AG04450 (cell line): ENCODE measurements at regions not wholly inside any gene's neighbourhood (a gene's known extent, or its start where the extent isn't known, plus 50 kb on each side); places are given as distances from the start of the nearest gene placed in this dataset.

Experiments
- CTCF ChIA-PET: fragments of 300-600, 350-600 bp; formaldehyde crosslinking; extraction: SDS; loops from one replicate; lab custom pipeline; 2022; ENCODE audit warnings: antibody characterized with exemption, inconsistent platforms; lab: Charles Lee
- POLR2A ChIA-PET: fragments of 350-600 bp; formaldehyde crosslinking; extraction: SDS; loops from one replicate; lab custom pipeline; 2021; ENCODE audit warnings: antibody characterized with exemption, inconsistent platforms; lab: Yijun Ruan, JAX
- DNase-seq: peaks from one replicate; pipeline ENCODE4 v3.0.0-alpha.2; 2011; ENCODE audit warnings: low read depth, low spot score
- H3K27ac ChIP-seq: one replicate; pipeline ENCODE4 v1.5.1; 2012; ENCODE audit warnings: low read depth, low read length, control low read depth
- H3K27me3 ChIP-seq: one replicate; pipeline ENCODE4 v1.6.0; 2012; ENCODE audit warnings: low read length; ENCODE audit not compliant: control insufficient read depth, insufficient read depth
- H3K4me3 ChIP-seq: 2 replicates; pipeline ENCODE4 v1.5.1; 2011; ENCODE audit warnings: mild to moderate bottlenecking, low read depth, low read length, control low read depth
- H3K9me3 ChIP-seq: 2 replicates; pipeline ENCODE4 v1.5.1; 2012; ENCODE audit warnings: low read length; ENCODE audit not compliant: control insufficient read depth, insufficient read depth
- TF ChIP-seq, protein P1 (sequence below): IDR thresholded peaks from 2 replicates; pipeline ENCODE4 v1.5.1; 2011; ENCODE audit warnings: low read depth, low read length, control low read depth, inconsistent platforms

GRCh38 chr14:62234849-62235248, 472.6 kb downstream of the SNAPC1 start:
- no peak overlapping the region for H3K4me3 ChIP-seq
- peaks cover 6% of the 10 kb centered on the region for H3K9me3 ChIP-seq
- H3K27me3 ChIP-seq: no peaks in the 10 kb centered on the region
- DNase-seq: no peak
- CTCF ChIA-PET: no interaction called here
- H3K27ac ChIP-seq: no peak overlapping the region
- TF ChIP-seq, protein P1, sequence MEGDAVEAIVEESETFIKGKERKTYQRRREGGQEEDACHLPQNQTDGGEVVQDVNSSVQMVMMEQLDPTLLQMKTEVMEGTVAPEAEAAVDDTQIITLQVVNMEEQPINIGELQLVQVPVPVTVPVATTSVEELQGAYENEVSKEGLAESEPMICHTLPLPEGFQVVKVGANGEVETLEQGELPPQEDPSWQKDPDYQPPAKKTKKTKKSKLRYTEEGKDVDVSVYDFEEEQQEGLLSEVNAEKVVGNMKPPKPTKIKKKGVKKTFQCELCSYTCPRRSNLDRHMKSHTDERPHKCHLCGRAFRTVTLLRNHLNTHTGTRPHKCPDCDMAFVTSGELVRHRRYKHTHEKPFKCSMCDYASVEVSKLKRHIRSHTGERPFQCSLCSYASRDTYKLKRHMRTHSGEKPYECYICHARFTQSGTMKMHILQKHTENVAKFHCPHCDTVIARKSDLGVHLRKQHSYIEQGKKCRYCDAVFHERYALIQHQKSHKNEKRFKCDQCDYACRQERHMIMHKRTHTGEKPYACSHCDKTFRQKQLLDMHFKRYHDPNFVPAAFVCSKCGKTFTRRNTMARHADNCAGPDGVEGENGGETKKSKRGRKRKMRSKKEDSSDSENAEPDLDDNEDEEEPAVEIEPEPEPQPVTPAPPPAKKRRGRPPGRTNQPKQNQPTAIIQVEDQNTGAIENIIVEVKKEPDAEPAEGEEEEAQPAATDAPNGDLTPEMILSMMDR: no peak
- POLR2A ChIA-PET: no interaction called here

GRCh38 chr14:62244221-62244620, 482.0 kb downstream of the SNAPC1 start:
- Histone ChIP-seq H3K4me3 (no peak overlapping the region), H3K27me3 (peaks cover 5% of the 10 kb centered on the region), H3K27ac (no peak overlapping the region), H3K9me3 (no peaks in the 10 kb centered on the region)
- TF ChIP-seq, protein P1: no peak
- ChIA-PET POLR2A (no interaction called here), CTCF (no interaction called here)
- no peak for DNase-seq

- TF ChIP-seq, protein P1: no peak
- CTCF ChIA-PET: no interaction called here
- no peak overlapping the region for H3K4me3 ChIP-seq
Measured at GRCh38 chr14:62247266-62247665, 485.0 kb downstream of the SNAPC1 start.

DNA sequence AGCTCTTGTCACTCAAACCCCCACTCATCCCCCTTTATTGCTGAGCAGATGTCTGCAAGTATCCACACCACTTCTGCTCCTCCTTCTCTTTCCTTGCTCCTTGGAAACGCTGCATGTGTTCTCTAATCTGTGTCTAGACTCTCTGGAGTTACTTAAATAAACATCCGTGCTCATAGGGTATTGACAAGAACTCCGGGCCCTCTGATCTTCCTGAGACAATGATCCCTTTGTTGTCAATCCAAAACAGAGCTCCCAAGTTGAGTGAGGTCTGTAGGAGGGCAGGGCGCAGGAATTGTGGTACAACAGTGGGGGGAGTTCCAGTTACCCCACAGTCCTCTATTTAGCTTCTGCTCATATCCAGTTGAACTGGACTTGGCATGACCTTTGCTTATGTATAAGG, 489.0 kb downstream of the SNAPC1 start:
- DNase-seq: no peak
- no peak overlapping the region for H3K4me3 ChIP-seq
- H3K9me3 ChIP-seq: no peaks in the 10 kb centered on the region
- TF ChIP-seq, protein P1: no peak
- H3K27me3 ChIP-seq: no peaks in the 10 kb centered on the region
- H3K27ac ChIP-seq: no peak overlapping the region
- ChIA-PET CTCF (interaction anchor here (0.6 to 0.7 kb wide), 2 partner anchors 63 to 320 kb away, joined by 3 read pairs; no protein-coding TSS in a partner anchor), POLR2A (no interaction called here)

More at GRCh38 chr14:62247266-62247665, 485.0 kb downstream of the SNAPC1 start:
- Histone ChIP-seq H3K27me3 (peaks cover 5% of the 10 kb centered on the region), H3K9me3 (no peaks in the 10 kb centered on the region), H3K27ac (no peak overlapping the region)
- POLR2A ChIA-PET: no interaction called here
- DNase-seq: no peak

- POLR2A ChIA-PET: no interaction called here
- Histone ChIP-seq H3K9me3 (no peaks in the 10 kb centered on the region), H3K27me3 (no peaks in the 10 kb centered on the region), H3K27ac (no peak overlapping the region), H3K4me3 (no peak overlapping the region)
- CTCF ChIA-PET: no interaction called here
- no peak for DNase-seq
- TF ChIP-seq, protein P1: no peak
Measured at GRCh38 chr14:62253171-62253570, 491.0 kb downstream of the SNAPC1 start.
